NCI-H1105 treated with DMSO at 0.1 percent for 48 hours (cell line): ENCODE measurements at regions not wholly inside any gene's neighbourhood (a gene's known extent, or its start where the extent isn't known, plus 50 kb on each side); places are given as distances from the start of the nearest gene placed in this dataset.
"Not testable (repeated sequence)": the region's sequence is repeated elsewhere in the genome, so short reads cannot be mapped to it uniquely, and the experiment has no call there.

Experiments used
- DNase-seq: peaks from one replicate; lab custom pipeline; 2025; lab: John Stamatoyannopoulos, UW

GRCh38 chr15:20308027-20308690, 233.4 kb downstream of the GOLGA6L6 start:
- not testable (repeated sequence) for DNase-seq

DNA sequence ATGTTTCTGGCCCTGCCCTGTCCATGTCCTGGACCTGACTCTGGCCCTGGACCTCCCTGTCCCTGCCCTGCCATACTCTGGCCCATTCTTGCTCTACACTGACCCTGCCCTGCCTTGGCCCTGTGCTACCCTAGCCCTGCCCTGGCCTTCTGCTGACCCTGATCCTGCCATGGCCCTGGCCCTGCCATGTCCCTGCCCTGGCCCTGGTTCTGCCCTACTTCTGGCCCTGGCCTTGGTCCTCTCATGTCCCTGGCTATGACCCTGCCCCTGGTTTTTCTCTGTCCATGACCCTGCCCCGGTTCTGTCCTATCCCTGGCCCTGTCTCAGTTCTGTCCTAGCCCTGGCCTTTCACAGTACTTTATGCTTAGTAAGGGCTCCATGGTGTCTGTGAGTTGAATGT, 234.5 kb downstream of the GOLGA6L6 start:
- DNase-seq, result not testable (repeated sequence)

- DNase-seq, result not testable (repeated sequence)
Measured at GRCh38 chr15:20306497-20307106, 235.0 kb downstream of the GOLGA6L6 start.

- DNase-seq, result not testable (repeated sequence)
Measured at GRCh38 chr15:20305912-20306311, 235.7 kb downstream of the GOLGA6L6 start.

GRCh38 chr15:20305015-20305465, 236.6 kb downstream of the GOLGA6L6 start:
- not testable (repeated sequence) for DNase-seq

GRCh38 chr15:20304282-20305014, 237.2 kb downstream of the GOLGA6L6 start:
- DNase-seq, result not testable (repeated sequence)

DNA sequence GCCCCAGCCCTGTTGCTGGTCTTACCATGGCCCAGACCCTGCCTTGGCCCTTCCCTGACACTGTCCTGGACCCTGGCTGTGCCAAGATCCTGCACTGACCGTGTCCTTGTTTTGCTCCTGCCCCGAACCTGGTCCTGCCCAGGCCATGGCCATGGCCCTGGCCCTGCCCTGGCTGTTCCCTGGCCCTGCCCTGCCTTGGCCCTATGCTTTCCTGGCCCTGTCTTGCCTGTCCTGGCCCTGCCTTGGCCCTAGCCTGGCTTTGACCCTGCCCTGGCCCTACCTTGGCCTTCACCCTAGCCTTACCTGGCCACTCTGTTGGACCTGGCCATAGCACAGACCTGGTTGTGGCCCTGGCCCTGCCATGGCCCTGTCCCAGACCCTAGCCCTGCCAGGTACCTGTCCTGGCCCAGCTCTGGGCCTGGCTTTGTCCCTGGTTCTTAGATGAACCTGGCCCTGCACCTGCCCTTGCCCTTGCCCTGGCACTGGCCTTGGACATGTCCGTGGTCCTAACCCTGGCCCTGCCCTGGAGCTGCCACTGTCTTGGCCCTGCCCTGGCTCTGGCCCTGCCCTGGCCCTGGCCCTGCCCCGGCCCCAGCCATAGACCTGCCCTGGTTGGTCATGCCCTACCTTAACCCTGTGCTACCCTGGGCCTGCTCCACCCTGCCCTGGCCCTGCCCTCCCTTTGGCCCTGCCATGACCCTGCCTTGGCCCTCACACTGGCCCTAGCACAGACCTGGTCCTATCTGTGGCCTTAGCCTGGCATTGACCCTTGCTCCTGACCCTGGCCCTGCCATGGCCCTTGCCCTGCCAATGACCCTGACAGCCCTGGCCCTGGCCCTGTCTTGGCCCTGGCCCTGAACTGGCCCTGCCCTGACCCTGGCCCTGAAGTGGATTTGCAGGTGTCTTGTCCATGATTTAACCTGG, 238.1 kb downstream of the GOLGA6L6 start:
- DNase-seq, result not testable (repeated sequence)

GRCh38 chr15:20302141-20303069, 239.2 kb downstream of the GOLGA6L6 start:
- DNase-seq, result not testable (repeated sequence)

GRCh38 chr15:20301471-20302081, 240.0 kb downstream of the GOLGA6L6 start:
- DNase-seq, result not testable (repeated sequence)

DNA sequence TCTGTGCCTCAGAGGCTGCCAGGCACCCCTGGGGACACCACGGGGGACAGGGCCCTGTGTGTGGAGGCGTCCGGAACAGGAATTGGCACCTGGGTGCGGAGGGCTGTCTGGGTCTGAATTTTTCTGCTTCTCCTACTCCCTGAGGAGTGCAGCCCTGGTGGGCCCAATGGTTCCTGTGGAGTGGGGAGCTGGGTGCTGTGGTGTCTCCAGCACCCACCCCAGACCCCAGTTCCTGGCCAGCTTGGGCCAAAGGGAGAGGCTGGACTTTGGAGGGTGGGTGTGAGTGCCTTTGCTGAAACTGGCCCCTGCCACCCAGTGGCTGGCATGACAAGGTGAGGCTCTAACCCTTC, 240.6 kb downstream of the GOLGA6L6 start:
- DNase-seq, result not testable (repeated sequence)

DNA sequence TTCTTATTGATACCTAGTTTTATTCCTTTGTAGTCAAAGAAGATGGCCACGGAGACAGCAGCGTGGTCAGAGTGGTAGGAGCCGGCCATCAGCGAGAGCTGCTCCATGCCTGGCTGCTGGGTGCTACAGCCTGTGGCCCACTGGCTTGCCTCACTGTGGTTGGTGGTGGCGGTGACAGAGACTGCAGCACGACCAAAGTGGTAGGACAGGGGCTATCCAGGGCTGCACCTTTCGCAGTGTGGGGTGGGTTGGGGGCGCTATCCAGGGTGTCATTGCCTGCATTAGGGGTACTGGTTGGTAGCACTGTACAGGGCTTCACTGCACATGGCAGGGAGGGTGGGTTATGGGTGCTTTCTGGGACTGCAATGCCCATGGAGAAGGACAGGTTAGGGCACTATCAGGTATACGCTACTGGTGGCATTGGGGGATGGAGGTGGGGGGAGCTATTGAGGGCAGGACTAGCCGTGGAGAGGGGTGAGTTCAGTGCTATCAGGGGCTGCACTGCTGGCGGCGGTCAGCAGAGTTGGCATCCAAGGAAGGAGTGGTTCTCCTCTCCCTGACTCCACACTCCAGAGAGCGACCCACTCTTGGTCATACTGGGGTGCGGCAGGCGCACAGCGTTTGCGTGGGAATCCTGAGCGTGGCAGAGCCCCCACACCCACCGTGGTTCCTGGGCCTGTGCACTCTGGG, 241.1 kb downstream of the GOLGA6L6 start:
- DNase-seq, result not testable (repeated sequence)

DNA sequence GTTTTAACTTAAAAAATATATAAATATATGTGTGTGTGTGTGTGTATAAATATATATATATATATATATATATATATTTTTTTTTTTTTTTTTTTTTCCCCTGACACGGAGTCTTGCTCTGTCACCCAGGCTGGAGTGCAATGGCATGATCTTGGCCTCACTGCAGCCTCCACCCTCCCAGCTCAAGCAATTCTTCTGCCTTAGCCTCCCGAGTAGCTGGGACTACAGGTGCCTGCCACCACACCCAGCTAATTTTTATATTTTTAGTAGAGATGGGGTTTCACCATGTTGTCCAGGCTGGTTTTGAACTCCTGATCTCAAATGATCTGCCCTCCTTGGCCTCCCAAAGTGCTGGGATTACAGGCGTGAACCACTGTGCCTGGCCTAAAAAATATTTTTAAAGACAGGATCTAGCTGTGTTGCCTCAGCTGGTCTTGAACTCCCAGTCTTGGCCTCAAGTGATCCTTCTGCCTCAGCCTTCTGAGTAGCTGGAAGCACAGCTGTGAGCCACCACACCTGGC, 243.9 kb downstream of the GOLGA6L6 start:
- DNase-seq, result not testable (repeated sequence)

- not testable (repeated sequence) for DNase-seq
Measured at GRCh38 chr15:20296261-20296660, 245.3 kb downstream of the GOLGA6L6 start.

DNA sequence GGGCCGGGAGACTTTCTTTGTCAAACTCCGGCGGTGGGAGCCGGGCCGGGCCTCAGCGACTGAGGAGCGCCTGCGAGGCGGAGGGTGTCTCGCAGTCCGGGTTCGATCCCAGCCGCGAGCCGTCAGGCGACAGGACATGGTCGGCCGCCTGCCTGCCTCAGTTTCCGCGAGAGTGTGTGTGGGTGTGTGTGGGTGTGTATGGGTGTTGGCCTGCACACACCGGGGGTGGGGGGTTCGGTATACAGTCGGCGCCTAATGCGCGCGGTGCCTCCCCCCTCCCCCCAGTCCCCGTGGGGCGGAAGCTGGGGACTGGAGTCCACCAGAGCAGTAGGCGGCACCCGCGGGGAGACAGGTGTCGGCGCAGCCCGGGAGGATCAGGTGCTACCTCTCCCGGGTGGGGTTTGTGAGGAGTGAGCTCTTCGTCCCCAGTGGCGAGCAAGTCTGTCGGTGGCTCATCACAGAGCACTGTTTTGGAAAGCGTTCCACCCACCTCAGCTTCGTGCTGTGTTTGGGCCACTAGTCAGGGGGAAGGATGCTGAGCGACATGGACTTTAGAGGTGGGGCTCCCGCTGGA, 246.3 kb downstream of the GOLGA6L6 start:
- no peak for DNase-seq

DNA sequence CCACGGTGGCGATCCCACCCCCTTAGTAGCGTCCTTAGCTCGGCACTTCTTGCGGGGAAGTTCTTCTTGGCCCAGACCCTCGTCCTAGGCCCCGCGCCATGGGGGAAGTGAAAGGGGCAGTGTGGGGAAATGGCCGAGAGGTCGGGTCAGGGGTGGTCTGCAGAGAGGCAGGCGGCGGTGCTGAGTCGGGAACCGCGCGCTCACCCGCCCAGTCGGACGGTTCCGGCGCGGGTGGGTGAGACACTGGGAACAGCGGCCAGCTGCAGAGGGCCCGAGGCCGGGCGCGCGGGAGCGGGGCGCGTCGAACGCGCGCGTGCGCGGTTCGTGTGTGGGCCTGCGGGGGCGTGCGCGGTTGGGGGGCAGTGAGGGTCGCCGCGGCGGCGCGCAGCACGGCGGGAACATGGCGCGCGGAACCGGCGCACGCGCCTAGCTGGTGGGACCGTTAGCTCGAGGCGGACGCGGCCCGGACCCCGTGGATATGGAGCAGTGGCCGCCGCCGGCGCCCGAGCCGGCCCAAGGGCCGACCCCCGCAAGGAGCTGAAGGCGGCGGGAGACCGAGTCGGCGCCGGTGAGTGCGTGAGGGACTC, 246.9 kb downstream of the GOLGA6L6 start:
- no peak for DNase-seq

DNA sequence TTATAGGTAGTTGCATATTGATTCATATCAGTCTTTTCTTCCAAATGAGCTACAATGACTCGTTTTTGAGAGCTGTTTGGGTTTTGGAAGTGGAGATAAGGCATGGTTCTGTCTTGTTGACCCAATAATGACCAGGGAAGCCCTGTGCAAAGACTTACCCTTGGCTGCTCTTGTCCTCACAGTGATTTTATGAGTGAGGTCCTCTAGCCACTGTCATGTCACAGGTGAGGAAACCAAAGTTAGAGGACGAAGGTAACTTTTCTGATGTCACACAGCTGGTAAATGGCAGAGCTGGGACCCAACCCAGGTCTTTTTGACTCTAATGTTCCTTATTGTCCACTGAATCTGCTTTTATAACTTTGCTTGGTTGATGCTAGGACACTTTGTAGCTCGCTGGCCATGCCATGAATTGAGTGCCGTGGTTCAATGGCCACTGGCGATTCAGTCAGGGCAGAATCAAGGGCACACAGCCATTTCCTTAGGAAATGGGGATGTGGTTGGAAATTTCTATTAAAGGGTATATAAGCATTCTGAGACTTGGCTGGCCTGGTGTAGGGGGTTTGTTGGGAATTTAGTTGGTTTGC, 249.1 kb downstream of the GOLGA6L6 start:
- DNase-seq, result not testable (repeated sequence)

DNA sequence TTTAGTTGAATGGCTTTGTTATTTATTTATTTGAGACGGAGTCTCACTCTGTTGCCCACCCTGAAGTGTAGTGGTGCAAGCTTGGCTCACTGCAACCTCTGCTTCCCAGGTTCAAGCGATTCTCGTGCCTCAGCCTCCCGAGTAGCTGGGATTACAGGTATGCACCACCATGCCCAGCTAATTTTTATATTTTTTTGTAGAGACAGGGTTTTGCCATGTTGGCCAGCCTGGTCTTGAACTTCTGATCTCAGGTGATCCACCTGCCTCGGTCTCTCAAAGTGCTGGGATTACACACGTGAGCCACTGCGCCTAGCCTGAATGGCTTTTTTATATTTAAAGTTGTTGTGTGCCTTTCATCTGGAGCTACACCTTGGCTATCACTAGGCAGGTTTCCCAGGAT, 250.0 kb downstream of the GOLGA6L6 start:
- DNase-seq, result not testable (repeated sequence)

- DNase-seq, result not testable (repeated sequence)
Measured at GRCh38 chr15:20290606-20291005, 251.0 kb downstream of the GOLGA6L6 start.
